Middle frontal gyrus (tissue), 1 donor: ENCODE measurements at regions not wholly inside any gene's neighbourhood (a gene's known extent, or its start where the extent isn't known, plus 50 kb on each side); places are given as distances from the start of the nearest gene placed in this dataset.

Experiments
- DNase-seq: peaks from one replicate; pipeline ENCODE4 v3.0.0-alpha.2; 2015; ENCODE audit warnings: low spot score; ENCODE audit errors: extremely low spot score

GRCh38 chr10:6305401-6306321 lies 102.9 kb downstream of the PFKFB3 start:
- no peak for DNase-seq

GRCh38 chr10:6306917-6307316 lies 104.2 kb downstream of the PFKFB3 start:
- DNase-seq, result no peak

GRCh38 chr10:6309816-6310215 lies 107.1 kb downstream of the PFKFB3 start:
- no peak for DNase-seq

GRCh38 chr10:6310977-6311376 lies 108.2 kb downstream of the PFKFB3 start:
- DNase-seq, result no peak

GRCh38 chr10:6311700-6312330 lies 109.1 kb downstream of the PFKFB3 start:
- no peak for DNase-seq

GRCh38 chr10:6312636-6313035 lies 109.9 kb downstream of the PFKFB3 start:
- DNase-seq, result no peak

GRCh38 chr10:6313111-6313895 lies 110.6 kb downstream of the PFKFB3 start:
- no peak for DNase-seq

GRCh38 chr10:6314620-6315205 lies 112.0 kb downstream of the PFKFB3 start:
- no peak for DNase-seq

- DNase-seq, result no peak
Observed at GRCh38 chr10:6319119-6319518, 116.4 kb downstream of the PFKFB3 start.

- no peak for DNase-seq
Observed at GRCh38 chr10:6320320-6321010, 117.7 kb downstream of the PFKFB3 start.

- DNase-seq, result no peak
Observed at GRCh38 chr10:6321880-6322279, 119.1 kb downstream of the PFKFB3 start.

GRCh38 chr10:6322805-6323204 lies 120.1 kb downstream of the PFKFB3 start:
- no peak for DNase-seq

- peak; percentile 43 for DNase-seq
Observed at GRCh38 chr10:6327961-6328698, 125.4 kb downstream of the PFKFB3 start.

GRCh38 chr10:6328699-6329423 lies 126.1 kb downstream of the PFKFB3 start:
- DNase-seq, result peak; percentile 31

GRCh38 chr10:6333086-6333485 lies 130.4 kb downstream of the PFKFB3 start:
- DNase-seq, result no peak

- DNase-seq, result no peak
Observed at GRCh38 chr10:6333973-6334372, 131.2 kb downstream of the PFKFB3 start.

- DNase-seq, result no peak
Observed at GRCh38 chr10:6336016-6336415, 133.3 kb downstream of the PFKFB3 start.

- DNase-seq, result no peak
Observed at GRCh38 chr10:6337382-6337781, 134.7 kb downstream of the PFKFB3 start.

- no peak for DNase-seq
Observed at GRCh38 chr10:6338361-6338760, 135.6 kb downstream of the PFKFB3 start.

- DNase-seq, result no peak
Observed at GRCh38 chr10:6339891-6340290, 137.2 kb downstream of the PFKFB3 start.
